ENCODE measurements at regions not wholly inside any gene's neighbourhood (a gene's known extent, or its start where the extent isn't known, plus 50 kb on each side); places are given as distances from the start of the nearest gene placed in this dataset.
A peak's percentile ranks its signal among the peaks of the same experiment; 100 is the strongest.

- no peak for TF ChIP-seq CTCF (IDR thresholded peaks at IDR 0.05; ENCODE audit: unreplicated experiment)
- Mint-ChIP-seq H3K4me3 (ENCODE audit: unreplicated experiment) (no peak overlapping the region), H3K36me3 (ENCODE audit: insufficient read depth, unreplicated experiment) (no peaks in the 10 kb centered on the region), H3K27me3 (ENCODE audit: insufficient read depth, unreplicated experiment) (no peaks in the 10 kb centered on the region), H3K9me3 (ENCODE audit: unreplicated experiment) (peaks cover 14% of the 10 kb centered on the region), H3K27ac (ENCODE audit: low read depth, unreplicated experiment) (no peak overlapping the region), H3K4me1 (ENCODE audit: insufficient read depth, unreplicated experiment) (no peaks in the 10 kb centered on the region)
- ChIA-PET CTCF (interaction anchor here (0.6 to 1.5 kb wide), 2 partner anchors 18 to 214 kb away, joined by 3 to 8 read pairs; no protein-coding TSS in a partner anchor), POLR2A (no interaction called here)
- no TSS peak for BruUV-seq (replicated peaks)
- no peak for DNase-seq (ENCODE audit: unreplicated experiment)
- intact Hi-C loops (cut with micrococcal nuclease), result no loop called here
Measured at GRCh38 chr12:125755512-125755911, 690.3 kb downstream of the AACS start.

GRCh38 chr12:125766091-125766490 is 700.9 kb downstream of the AACS start:
- no peak overlapping the region for H3K27ac Mint-ChIP-seq (ENCODE audit: low read depth, unreplicated experiment)
- CTCF ChIA-PET, result interaction anchor here (0.6 to 0.7 kb wide), 2 partner anchors 14 to 66 kb away, joined by 3 to 4 read pairs; no protein-coding TSS in a partner anchor
- DNase-seq (ENCODE audit: unreplicated experiment), result no peak
- POLR2A ChIA-PET, result no interaction called here
- no peak for TF ChIP-seq CTCF (IDR thresholded peaks at IDR 0.05; ENCODE audit: unreplicated experiment)
- intact Hi-C loops (cut with micrococcal nuclease), result no loop called here
- no peaks in the 10 kb centered on the region for H3K27me3 Mint-ChIP-seq (ENCODE audit: insufficient read depth, unreplicated experiment)
- no peaks in the 10 kb centered on the region for H3K36me3 Mint-ChIP-seq (ENCODE audit: insufficient read depth, unreplicated experiment)
- no TSS peak for BruUV-seq (replicated peaks)
- H3K4me3 Mint-ChIP-seq (ENCODE audit: unreplicated experiment), result no peak overlapping the region
- no peaks in the 10 kb centered on the region for H3K4me1 Mint-ChIP-seq (ENCODE audit: insufficient read depth, unreplicated experiment)
- H3K9me3 Mint-ChIP-seq (ENCODE audit: unreplicated experiment), result no peaks in the 10 kb centered on the region

GRCh38 chr12:125772403-125772802 is 707.2 kb downstream of the AACS start:
- H3K27me3 Mint-ChIP-seq (ENCODE audit: insufficient read depth, unreplicated experiment), result no peaks in the 10 kb centered on the region
- intact Hi-C loops (cut with micrococcal nuclease), result no loop called here
- CTCF ChIA-PET, result interaction anchor here (0.8 to 1.8 kb wide), 9 partner anchors 11 to 283 kb away, joined by 3 to 8 read pairs (median 4); no protein-coding TSS in a partner anchor
- DNase-seq (ENCODE audit: unreplicated experiment), result no peak
- H3K4me3 Mint-ChIP-seq (ENCODE audit: unreplicated experiment), result no peak overlapping the region
- BruUV-seq (replicated peaks), result no TSS peak
- POLR2A ChIA-PET, result no interaction called here
- TF ChIP-seq CTCF (IDR thresholded peaks at IDR 0.05; ENCODE audit: unreplicated experiment), result no peak
- no peaks in the 10 kb centered on the region for H3K36me3 Mint-ChIP-seq (ENCODE audit: insufficient read depth, unreplicated experiment)
- no peaks in the 10 kb centered on the region for H3K4me1 Mint-ChIP-seq (ENCODE audit: insufficient read depth, unreplicated experiment)
- peaks cover 7% of the 10 kb centered on the region for H3K9me3 Mint-ChIP-seq (ENCODE audit: unreplicated experiment)
- no peak overlapping the region for H3K27ac Mint-ChIP-seq (ENCODE audit: low read depth, unreplicated experiment)

GRCh38 chr12:125773033-125773640 is 707.9 kb downstream of the AACS start:
- Mint-ChIP-seq H3K4me3 (ENCODE audit: unreplicated experiment) (no peak overlapping the region), H3K36me3 (ENCODE audit: insufficient read depth, unreplicated experiment) (no peaks in the 10 kb centered on the region), H3K9me3 (ENCODE audit: unreplicated experiment) (peaks cover 7% of the 10 kb centered on the region), H3K27me3 (ENCODE audit: insufficient read depth, unreplicated experiment) (no peaks in the 10 kb centered on the region), H3K4me1 (ENCODE audit: insufficient read depth, unreplicated experiment) (no peaks in the 10 kb centered on the region), H3K27ac (ENCODE audit: low read depth, unreplicated experiment) (no peak overlapping the region)
- CTCF ChIA-PET, result interaction anchor here (0.6 to 1.8 kb wide), 18 partner anchors 10 to 1002 kb away, joined by 3 to 8 read pairs (median 3); no protein-coding TSS in a partner anchor
- DNase-seq (ENCODE audit: unreplicated experiment), result peak; percentile 63
- TF ChIP-seq CTCF (IDR thresholded peaks at IDR 0.05; ENCODE audit: unreplicated experiment), result no peak
- intact Hi-C loops (cut with micrococcal nuclease), result no loop called here
- POLR2A ChIA-PET, result no interaction called here
- no TSS peak for BruUV-seq (replicated peaks)
